ENCODE measurements at regions not wholly inside any gene's neighbourhood (a gene's known extent, or its start where the extent isn't known, plus 50 kb on each side); places are given as distances from the start of the nearest gene placed in this dataset.

- TF ChIP-seq CTCF (IDR thresholded peaks at IDR 0.05): no peak
- Mint-ChIP-seq H3K27me3 (ENCODE audit: insufficient read depth) (peaks cover 2% of the 10 kb centered on the region; the same call in 1 of the 2 replicates), H3K4me3 (no peak overlapping the region), H3K9me3 (no peaks in the 10 kb centered on the region), H3K36me3 (ENCODE audit: low read depth) (no peaks in the 10 kb centered on the region), H3K27ac (no peak overlapping the region), H3K4me1 (ENCODE audit: low read depth) (peaks cover 13% of the 10 kb centered on the region)
- peak; percentile 75 for DNase-seq
Observed at GRCh38 chr1:240701412-240701811, 89.5 kb upstream of the GREM2 start.

- Mint-ChIP-seq H3K27ac (no peak overlapping the region), H3K36me3 (ENCODE audit: low read depth) (no peaks in the 10 kb centered on the region), H3K27me3 (ENCODE audit: insufficient read depth) (no peaks in the 10 kb centered on the region; the same call in 1 of the 2 replicates), H3K9me3 (no peaks in the 10 kb centered on the region), H3K4me3 (no peak overlapping the region), H3K4me1 (ENCODE audit: low read depth) (peaks cover 28% of the 10 kb centered on the region)
- no peak for TF ChIP-seq CTCF (IDR thresholded peaks at IDR 0.05)
- no peak for DNase-seq
Observed at GRCh38 chr1:240695416-240695815, 83.5 kb upstream of the GREM2 start.

- Mint-ChIP-seq H3K9me3 (no peaks in the 10 kb centered on the region), H3K4me1 (ENCODE audit: low read depth) (peaks cover 32% of the 10 kb centered on the region), H3K27ac (no peak overlapping the region), H3K4me3 (no peak overlapping the region), H3K27me3 (ENCODE audit: insufficient read depth) (no peaks in the 10 kb centered on the region), H3K36me3 (ENCODE audit: low read depth) (no peaks in the 10 kb centered on the region)
- TF ChIP-seq CTCF (IDR thresholded peaks at IDR 0.05): no peak
- DNase-seq: no peak
Observed at GRCh38 chr1:240693844-240694243, 81.9 kb upstream of the GREM2 start.

GRCh38 chr1:240693036-240693435 is 81.1 kb upstream of the GREM2 start:
- Mint-ChIP-seq H3K36me3 (ENCODE audit: low read depth) (no peaks in the 10 kb centered on the region), H3K27ac (no peak overlapping the region), H3K4me1 (ENCODE audit: low read depth) (peaks cover 32% of the 10 kb centered on the region), H3K4me3 (no peak overlapping the region), H3K27me3 (ENCODE audit: insufficient read depth) (no peaks in the 10 kb centered on the region), H3K9me3 (no peaks in the 10 kb centered on the region)
- TF ChIP-seq CTCF (IDR thresholded peaks at IDR 0.05): no peak
- DNase-seq: no peak

GRCh38 chr1:240691909-240692705 is 80.2 kb upstream of the GREM2 start:
- no peaks in the 10 kb centered on the region for H3K27me3 Mint-ChIP-seq (ENCODE audit: insufficient read depth)
- H3K4me1 Mint-ChIP-seq (ENCODE audit: low read depth): peaks cover 32% of the 10 kb centered on the region
- DNase-seq: peak; percentile 70

More at GRCh38 chr1:240691909-240692705, 80.2 kb upstream of the GREM2 start:
- peak; percentile 83 for TF ChIP-seq CTCF (IDR thresholded peaks at IDR 0.05)
- no peaks in the 10 kb centered on the region for H3K9me3 Mint-ChIP-seq
- peak overlapping the region; percentile 35; the same call in 1 of the 2 replicates for H3K4me3 Mint-ChIP-seq
- no peaks in the 10 kb centered on the region for H3K36me3 Mint-ChIP-seq (ENCODE audit: low read depth)
- H3K27ac Mint-ChIP-seq: no peak overlapping the region
